ENCODE measurements at regions not wholly inside any gene's neighbourhood (a gene's known extent, or its start where the extent isn't known, plus 50 kb on each side); places are given as distances from the start of the nearest gene placed in this dataset.

DNA sequence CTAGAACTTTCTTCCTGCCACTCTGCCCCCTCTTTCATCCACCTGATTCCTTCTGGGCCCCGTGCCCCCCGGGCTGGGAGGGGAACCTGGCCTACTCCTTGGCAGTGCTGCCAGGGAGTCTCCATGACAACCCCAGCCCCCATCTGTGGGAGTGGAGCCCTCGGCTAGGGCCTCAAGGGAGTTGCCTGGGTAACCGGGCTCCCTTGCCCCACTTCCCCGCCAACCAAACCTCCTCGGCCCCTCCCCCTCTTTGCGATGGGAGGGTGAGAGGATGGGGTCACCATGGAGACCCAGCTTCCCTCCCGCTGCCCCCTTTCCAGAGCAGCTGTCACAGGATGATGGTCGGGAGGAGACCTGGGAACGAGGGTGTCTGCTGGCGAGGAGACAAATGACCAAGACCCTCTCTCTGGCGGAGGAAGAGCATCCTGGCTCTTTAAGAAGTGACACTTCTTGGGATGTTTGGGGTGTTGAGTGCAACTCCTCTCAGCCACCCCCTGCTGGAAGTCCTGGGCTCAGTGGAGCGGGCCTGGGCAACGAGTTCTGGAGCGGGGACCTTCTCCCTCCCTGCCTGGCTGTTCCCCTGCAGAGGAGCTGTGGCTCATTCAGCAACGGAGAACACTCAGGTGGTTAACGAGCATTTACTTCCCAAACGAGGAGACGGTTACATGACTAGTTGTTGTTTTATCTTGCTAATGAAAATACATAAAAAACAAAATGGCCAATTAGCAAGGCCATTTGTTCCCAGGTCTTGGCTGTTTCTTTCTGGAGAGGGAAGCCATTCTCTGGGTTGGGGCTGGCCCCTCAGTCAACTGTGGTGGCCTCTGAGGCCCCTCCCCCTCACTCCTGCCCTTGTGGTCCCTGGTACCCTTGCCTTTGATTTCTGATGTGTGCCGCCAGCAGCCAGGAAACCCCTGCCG lies 82.8 kb downstream of the UBIAD1 start:
- TF ChIP-seq, protein P1, sequence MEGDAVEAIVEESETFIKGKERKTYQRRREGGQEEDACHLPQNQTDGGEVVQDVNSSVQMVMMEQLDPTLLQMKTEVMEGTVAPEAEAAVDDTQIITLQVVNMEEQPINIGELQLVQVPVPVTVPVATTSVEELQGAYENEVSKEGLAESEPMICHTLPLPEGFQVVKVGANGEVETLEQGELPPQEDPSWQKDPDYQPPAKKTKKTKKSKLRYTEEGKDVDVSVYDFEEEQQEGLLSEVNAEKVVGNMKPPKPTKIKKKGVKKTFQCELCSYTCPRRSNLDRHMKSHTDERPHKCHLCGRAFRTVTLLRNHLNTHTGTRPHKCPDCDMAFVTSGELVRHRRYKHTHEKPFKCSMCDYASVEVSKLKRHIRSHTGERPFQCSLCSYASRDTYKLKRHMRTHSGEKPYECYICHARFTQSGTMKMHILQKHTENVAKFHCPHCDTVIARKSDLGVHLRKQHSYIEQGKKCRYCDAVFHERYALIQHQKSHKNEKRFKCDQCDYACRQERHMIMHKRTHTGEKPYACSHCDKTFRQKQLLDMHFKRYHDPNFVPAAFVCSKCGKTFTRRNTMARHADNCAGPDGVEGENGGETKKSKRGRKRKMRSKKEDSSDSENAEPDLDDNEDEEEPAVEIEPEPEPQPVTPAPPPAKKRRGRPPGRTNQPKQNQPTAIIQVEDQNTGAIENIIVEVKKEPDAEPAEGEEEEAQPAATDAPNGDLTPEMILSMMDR (IDR thresholded peaks at IDR 0.05), result no peak
- TF ChIP-seq POLR2AphosphoS5 (IDR thresholded peaks at IDR 0.05), result no peak
- no peak for TF ChIP-seq POLR2A (IDR thresholded peaks at IDR 0.05)
- TF ChIP-seq EP300 (IDR thresholded peaks at IDR 0.05; ENCODE audit: low read depth), result no peak

Data from transverse colon (tissue), 4 donors.